H9 (cell line): ENCODE measurements at regions not wholly inside any gene's neighbourhood (a gene's known extent, or its start where the extent isn't known, plus 50 kb on each side); places are given as distances from the start of the nearest gene placed in this dataset.

Experiments
- DNase-seq: peaks from one replicate; pipeline ENCODE4 v3.0.0-alpha.2; 2017
- H2AFZ ChIP-seq: one replicate; pipeline ENCODE4 v1.6.1; 2013; ENCODE audit warnings: mild to moderate bottlenecking, low read length, control low read depth, moderate library complexity
- H2AK5ac ChIP-seq: 2 replicates; pipeline ENCODE4 v1.6.1; 2013; ENCODE audit warnings: low read length, control low read depth, mixed read lengths; ENCODE audit not compliant: insufficient read length
- H2BK120ac ChIP-seq: one replicate; pipeline ENCODE4 v1.6.1; 2013; ENCODE audit warnings: low read depth, mild to moderate bottlenecking, low read length, control low read depth, inconsistent platforms; ENCODE audit not compliant: poor library complexity, severe bottlenecking
- H2BK12ac ChIP-seq: 2 replicates; pipeline ENCODE4 v1.6.1; 2013; ENCODE audit warnings: low read length, control low read depth, mixed read lengths, low read depth; ENCODE audit not compliant: insufficient read length
- H2BK15ac ChIP-seq: 2 replicates; pipeline ENCODE4 v1.6.1; 2013; ENCODE audit warnings: low read depth, low read length, control low read depth
- H2BK20ac ChIP-seq: one replicate; pipeline ENCODE4 v1.6.1; 2013; ENCODE audit warnings: low read depth, mild to moderate bottlenecking, low read length, control low read depth, inconsistent platforms; ENCODE audit not compliant: poor library complexity, severe bottlenecking
- H2BK5ac ChIP-seq: 2 replicates; pipeline ENCODE4 v1.6.1; 2013; ENCODE audit warnings: low read length, control low read depth, mixed read lengths; ENCODE audit not compliant: insufficient read length
- H3K14ac ChIP-seq: 2 replicates; pipeline ENCODE4 v1.6.1; 2013; ENCODE audit warnings: low read length, control low read depth; ENCODE audit not compliant: insufficient read depth
- H3K18ac ChIP-seq: 2 replicates; pipeline ENCODE4 v1.6.1; 2013; ENCODE audit warnings: low read depth, mild to moderate bottlenecking, mixed read lengths, low read length, control low read depth; ENCODE audit not compliant: insufficient read length
- H3K23ac ChIP-seq: 2 replicates; pipeline ENCODE4 v1.6.1; 2013; ENCODE audit warnings: low read length, control low read depth, mixed read lengths, low read depth; ENCODE audit not compliant: insufficient read length
- H3K23me2 ChIP-seq: 2 replicates; pipeline ENCODE4 v1.6.1; 2013; ENCODE audit warnings: low read depth, mild to moderate bottlenecking, mixed read lengths, low read length, control low read depth; ENCODE audit not compliant: insufficient read length, poor library complexity, severe bottlenecking
- H3K27ac ChIP-seq: 2 replicates; pipeline ENCODE4 v1.5.1; 2013; ENCODE audit warnings: low read length, control low read depth, mixed read lengths, low read depth; ENCODE audit not compliant: insufficient read length
- H3K27me3 ChIP-seq: 2 replicates; pipeline ENCODE4 v1.6.1; 2013; ENCODE audit warnings: low read length, control low read depth, inconsistent platforms; ENCODE audit not compliant: insufficient read depth
- H3K4ac ChIP-seq: 2 replicates; pipeline ENCODE4 v1.6.1; 2013; ENCODE audit warnings: low read depth, mild to moderate bottlenecking, control low read depth, inconsistent platforms, low read length, moderate library complexity
- H3K4me1 ChIP-seq: 2 replicates; pipeline ENCODE4 v1.6.1; 2013; ENCODE audit warnings: low read length, control low read depth, inconsistent platforms; ENCODE audit not compliant: insufficient read depth
- H3K4me2 ChIP-seq: 2 replicates; pipeline ENCODE4 v1.6.1; 2013; ENCODE audit warnings: low read length, control low read depth, mixed read lengths; ENCODE audit not compliant: insufficient read length, insufficient read depth
- H3K56ac ChIP-seq: 2 replicates; pipeline ENCODE4 v1.6.1; 2013; ENCODE audit warnings: low read depth, mild to moderate bottlenecking, mixed read lengths, low read length, control low read depth; ENCODE audit not compliant: insufficient read length
- H3K79me1 ChIP-seq: 2 replicates; pipeline ENCODE4 v1.6.1; 2013; ENCODE audit warnings: low read depth, mild to moderate bottlenecking, moderate library complexity, low read length, control low read depth, inconsistent platforms; ENCODE audit not compliant: insufficient read depth, poor library complexity, severe bottlenecking
- H3K79me2 ChIP-seq: 2 replicates; pipeline ENCODE4 v1.6.1; 2013; ENCODE audit warnings: low read length, control low read depth, inconsistent platforms; ENCODE audit not compliant: insufficient read depth
- H3K9ac ChIP-seq: 2 replicates; pipeline ENCODE4 v1.6.1; 2013; ENCODE audit warnings: low read length, control low read depth, mixed read lengths; ENCODE audit not compliant: insufficient read length; ENCODE audit errors: extremely low read depth
- H3K9me3 ChIP-seq: one replicate; pipeline ENCODE4 v1.6.1; 2013; ENCODE audit warnings: low read depth, low read length, inconsistent platforms; ENCODE audit not compliant: control insufficient read depth
- H3T11ph ChIP-seq: one replicate; pipeline ENCODE4 v1.6.1; 2013; ENCODE audit warnings: mild to moderate bottlenecking, low read length, control low read depth, inconsistent platforms
- H4K20me1 ChIP-seq: one replicate; pipeline ENCODE4 v1.6.1; 2013; ENCODE audit not compliant: control insufficient read depth, insufficient read length, insufficient read depth
- H4K5ac ChIP-seq: 2 replicates; pipeline ENCODE4 v1.6.1; 2013; ENCODE audit warnings: low read depth, mild to moderate bottlenecking, mixed read lengths, low read length, control low read depth; ENCODE audit not compliant: insufficient read length
- H4K8ac ChIP-seq: replicated peaks from 2 replicates; pipeline ENCODE4 v1.6.1; 2013; ENCODE audit warnings: low read length, control low read depth, mixed read lengths, low read depth; ENCODE audit not compliant: insufficient read length
- H4K91ac ChIP-seq: 2 replicates; pipeline ENCODE4 v1.6.1; 2013; ENCODE audit warnings: low read depth, mild to moderate bottlenecking, moderate library complexity, mixed read lengths, low read length, control low read depth; ENCODE audit not compliant: insufficient read length
- H3K27ac Mint-ChIP-seq, 3 experiments: 2 replicates in 2 of 3; 3 replicates in 1 of 3; pipeline ENCODE4 v1.8.0; 2020 to 2021; ENCODE audit warnings: mixed read lengths in 3 of 3, mild to moderate bottlenecking in 1 of 3, moderate library complexity in 1 of 3
- H3K27me3 Mint-ChIP-seq: 2 replicates; pipeline ENCODE4 v1.8.0; 2021; ENCODE audit warnings: low read depth, mild to moderate bottlenecking, moderate library complexity, mixed read lengths
- H3K36me3 Mint-ChIP-seq, 3 experiments: 2 replicates in 2 of 3; 3 replicates in 1 of 3; pipeline ENCODE4 v1.8.0; 2020 to 2021; ENCODE audit warnings: low read depth in 3 of 3, mixed read lengths in 3 of 3; ENCODE audit not compliant: insufficient read depth in 1 of 3
- H3K4me1 Mint-ChIP-seq, 2 experiments: 2 replicates each; pipeline ENCODE4 v1.8.0; 2020; ENCODE audit warnings: mixed read lengths in 2 of 2
- H3K4me3 Mint-ChIP-seq, 2 experiments: 2 replicates in 1 of 2; 3 replicates in 1 of 2; pipeline ENCODE4 v1.8.0; 2020 to 2021; ENCODE audit warnings: mild to moderate bottlenecking in 2 of 2, mixed read lengths in 2 of 2, moderate library complexity in 1 of 2
- H3K9me3 Mint-ChIP-seq, 2 experiments: 2 replicates in 1 of 2; 3 replicates in 1 of 2; pipeline ENCODE4 v1.8.0; 2020; ENCODE audit warnings: mild to moderate bottlenecking in 2 of 2, mixed read lengths in 2 of 2, moderate library complexity in 1 of 2
- CTCF ChIP-seq: fragments of 200-600 bp; sonication (generic); conservative IDR thresholded peaks from 3 replicates; pipeline ENCODE4 v1.8.0; 2021; ENCODE audit warnings: antibody characterized with exemption, mild to moderate bottlenecking
- WGBS: extraction: QIAGEN DNeasy Blood & Tissue Kit; methylation state at CpG from one replicate; pipeline ENCODE4 v1.1.7; 2013; ENCODE audit warnings: missing lambda C conversion rate, low lambda C conversion rate, mixed read lengths; ENCODE audit not compliant: insufficient read length; ENCODE audit errors: extremely low coverage; 5-methylcytosine and 5-hydroxymethylcytosine counted together

GRCh38 chr12:92582475-92582874 lies 120.3 kb upstream of the PLEKHG7 start:
- H4K5ac ChIP-seq: no peak overlapping the region
- no peak overlapping the region for H3K9ac ChIP-seq
- TF ChIP-seq CTCF: no peak
- no peak overlapping the region for H3K4me3 Mint-ChIP-seq
- DNase-seq: no peak
- no peak overlapping the region for H2AK5ac ChIP-seq
- H2BK5ac ChIP-seq: no peak overlapping the region
- H3K27me3 Mint-ChIP-seq: no peaks in the 10 kb centered on the region
- no peaks in the 10 kb centered on the region for H4K20me1 ChIP-seq
- no peak overlapping the region for H2AFZ ChIP-seq
- no peak overlapping the region for H3K4me2 ChIP-seq
- no peak overlapping the region for H3K27ac Mint-ChIP-seq
- no peaks in the 10 kb centered on the region for H3K79me1 ChIP-seq
- H3K79me2 ChIP-seq: no peaks in the 10 kb centered on the region
- no peak overlapping the region for H4K91ac ChIP-seq
- H3K27me3 ChIP-seq: no peaks in the 10 kb centered on the region
- H3K9me3 ChIP-seq: no peaks in the 10 kb centered on the region
- no peak overlapping the region for H3K56ac ChIP-seq
- H2BK20ac ChIP-seq: no peak overlapping the region
- no peaks in the 10 kb centered on the region for H3K23me2 ChIP-seq
- WGBS: no CpG with 5 or more reads among the region's 4 CpGs
- H3K36me3 Mint-ChIP-seq: peaks cover 0 to 10% (median 1%) of the 10 kb centered on the region in 3 experiments; a peak in 1 of 7 replicates
- H3K14ac ChIP-seq: no peak overlapping the region
- peaks cover 11% of the 10 kb centered on the region in 2 experiments for H3K4me1 Mint-ChIP-seq
- H2BK120ac ChIP-seq: no peak overlapping the region
- no peak overlapping the region for H3T11ph ChIP-seq
- no peak overlapping the region for H3K23ac ChIP-seq
- no peak overlapping the region for H3K27ac ChIP-seq
- H4K8ac ChIP-seq: no peak overlapping the region
- H2BK15ac ChIP-seq: no peak overlapping the region
- no peak overlapping the region for H2BK12ac ChIP-seq
- no peak overlapping the region for H3K4ac ChIP-seq
- no peaks in the 10 kb centered on the region for H3K4me1 ChIP-seq
- no peak overlapping the region for H3K18ac ChIP-seq
- peaks cover 0 to 6% of the 10 kb centered on the region in 2 experiments; a peak in 3 of 5 replicates for H3K9me3 Mint-ChIP-seq
